ENCODE measurements at regions not wholly inside any gene's neighbourhood (a gene's known extent, or its start where the extent isn't known, plus 50 kb on each side); places are given as distances from the start of the nearest gene placed in this dataset.

GRCh38 chr3:21894459-21895340 lies 143.7 kb upstream of the ZNF385D start:
- H3K4me3 ChIP-seq, result no peak overlapping the region
- no peak for ATAC-seq
- H3K27ac ChIP-seq, result no peak overlapping the region
- no peak for DNase-seq
- no peaks in the 10 kb centered on the region for H3K4me1 ChIP-seq
- no peaks in the 10 kb centered on the region for H3K36me3 ChIP-seq
- no peaks in the 10 kb centered on the region for H3K9me3 ChIP-seq
- intact Hi-C loops (cut with DNase I), result loop anchor here (5.0 kb wide), 1 partner anchor 142 kb away; the partner anchor contains the start of gene ZNF385D
- TF ChIP-seq CTCF (IDR thresholded peaks at IDR 0.05), result peak; percentile 61
- H3K27me3 ChIP-seq (ENCODE audit: low read depth), result no peaks in the 10 kb centered on the region

GRCh38 chr3:21898316-21898715 lies 147.3 kb upstream of the ZNF385D start:
- no peak for TF ChIP-seq CTCF (IDR thresholded peaks at IDR 0.05)
- H3K9me3 ChIP-seq, result no peaks in the 10 kb centered on the region
- H3K4me3 ChIP-seq, result no peak overlapping the region
- no peak for ATAC-seq
- no peaks in the 10 kb centered on the region for H3K36me3 ChIP-seq
- DNase-seq, result no peak
- no peak overlapping the region for H3K27ac ChIP-seq
- intact Hi-C loops (cut with DNase I), result no loop called here
- no peaks in the 10 kb centered on the region for H3K27me3 ChIP-seq (ENCODE audit: low read depth)
- H3K4me1 ChIP-seq, result no peaks in the 10 kb centered on the region

- no peaks in the 10 kb centered on the region for H3K4me1 ChIP-seq
- ATAC-seq, result no peak
- no peaks in the 10 kb centered on the region for H3K36me3 ChIP-seq
- no peaks in the 10 kb centered on the region for H3K27me3 ChIP-seq (ENCODE audit: low read depth)
- no peak overlapping the region for H3K4me3 ChIP-seq
- no peak overlapping the region for H3K27ac ChIP-seq
- intact Hi-C loops (cut with DNase I), result no loop called here
- TF ChIP-seq CTCF (IDR thresholded peaks at IDR 0.05), result no peak
- no peak for DNase-seq
- H3K9me3 ChIP-seq, result no peaks in the 10 kb centered on the region
These were observed 150.5 kb upstream of the ZNF385D start for GRCh38 chr3:21901484-21901883.

- TF ChIP-seq CTCF (IDR thresholded peaks at IDR 0.05), result no peak
- DNase-seq (no peak), ATAC-seq (no peak)
- intact Hi-C loops (cut with DNase I), result no loop called here
- no peaks in the 10 kb centered on the region for H3K9me3 ChIP-seq
- no peaks in the 10 kb centered on the region for H3K27me3 ChIP-seq (ENCODE audit: low read depth)
- H3K4me3 ChIP-seq, result no peak overlapping the region
- no peaks in the 10 kb centered on the region for H3K4me1 ChIP-seq
- no peaks in the 10 kb centered on the region for H3K36me3 ChIP-seq
- H3K27ac ChIP-seq, result no peak overlapping the region
These were observed 151.9 kb upstream of the ZNF385D start for GRCh38 chr3:21902956-21903355.

- Histone ChIP-seq H3K27me3 (ENCODE audit: low read depth) (no peaks in the 10 kb centered on the region), H3K36me3 (no peaks in the 10 kb centered on the region), H3K4me1 (no peaks in the 10 kb centered on the region), H3K9me3 (no peaks in the 10 kb centered on the region), H3K27ac (no peak overlapping the region), H3K4me3 (no peak overlapping the region)
- no peak for ATAC-seq
- no peak for TF ChIP-seq CTCF (IDR thresholded peaks at IDR 0.05)
- DNase-seq, result no peak
- intact Hi-C loops (cut with DNase I), result no loop called here
These were observed 158.1 kb upstream of the ZNF385D start for GRCh38 chr3:21909096-21909495.
